ENCODE measurements at regions not wholly inside any gene's neighbourhood (a gene's known extent, or its start where the extent isn't known, plus 50 kb on each side); places are given as distances from the start of the nearest gene placed in this dataset.

GRCh38 chr9:95749493-95749892 is 126.0 kb upstream of the ERCC6L2 start:
- Histone ChIP-seq H3K4me1 (ENCODE audit: control insufficient read depth, insufficient read depth, low read length, poor library complexity, severe bottlenecking) (peaks cover 11% of the 10 kb centered on the region), H3K27ac (ENCODE audit: low read depth, low read length, severe bottlenecking) (no peak overlapping the region)
- WGBS, 2 experiments (ENCODE audit: insufficient coverage in 2 of 2) = 62 to 67% methylated on average over 8 of the region's 9 CpGs

GRCh38 chr9:95746408-95747180 is 128.9 kb upstream of the ERCC6L2 start:
- Histone ChIP-seq H3K9me3 (ENCODE audit: control insufficient read depth, low read length) (no peaks in the 10 kb centered on the region), H3K4me3 (ENCODE audit: extremely low read depth, insufficient read depth, low read length, poor library complexity, severe bottlenecking) (no peak overlapping the region), H3K36me3 (ENCODE audit: control insufficient read depth, insufficient read depth, low read length) (no peaks in the 10 kb centered on the region), H3K4me1 (ENCODE audit: control insufficient read depth, insufficient read depth, low read length, poor library complexity, severe bottlenecking) (no peaks in the 10 kb centered on the region), H3K27ac (ENCODE audit: low read depth, low read length, severe bottlenecking) (no peak overlapping the region)
- WGBS, 2 experiments (ENCODE audit: insufficient coverage in 2 of 2) = 86 to 95% methylated on average over 3 of the region's 4 CpGs

More at GRCh38 chr9:95749493-95749892, 126.0 kb upstream of the ERCC6L2 start:
- H3K36me3 ChIP-seq (ENCODE audit: control insufficient read depth, insufficient read depth, low read length) = no peaks in the 10 kb centered on the region
- H3K9me3 ChIP-seq (ENCODE audit: control insufficient read depth, low read length) = no peaks in the 10 kb centered on the region
- H3K4me3 ChIP-seq (ENCODE audit: extremely low read depth, insufficient read depth, low read length, poor library complexity, severe bottlenecking) = no peak overlapping the region

- no peaks in the 10 kb centered on the region for H3K36me3 ChIP-seq (ENCODE audit: control insufficient read depth, insufficient read depth, low read length)
- no peaks in the 10 kb centered on the region for H3K4me1 ChIP-seq (ENCODE audit: control insufficient read depth, insufficient read depth, low read length, poor library complexity, severe bottlenecking)
- H3K27ac ChIP-seq (ENCODE audit: low read depth, low read length, severe bottlenecking) = no peak overlapping the region
- H3K9me3 ChIP-seq (ENCODE audit: control insufficient read depth, low read length) = no peaks in the 10 kb centered on the region
- WGBS, 2 experiments (ENCODE audit: insufficient coverage in 2 of 2) = 57 to 64% methylated on average over 5 of the region's 6 CpGs
- no peak overlapping the region for H3K4me3 ChIP-seq (ENCODE audit: extremely low read depth, insufficient read depth, low read length, poor library complexity, severe bottlenecking)
Measured at GRCh38 chr9:95742821-95743220, 132.7 kb upstream of the ERCC6L2 start.

GRCh38 chr9:95741631-95742030 is 133.9 kb upstream of the ERCC6L2 start:
- Histone ChIP-seq H3K27ac (ENCODE audit: low read depth, low read length, severe bottlenecking) (no peak overlapping the region), H3K4me3 (ENCODE audit: extremely low read depth, insufficient read depth, low read length, poor library complexity, severe bottlenecking) (no peak overlapping the region), H3K36me3 (ENCODE audit: control insufficient read depth, insufficient read depth, low read length) (no peaks in the 10 kb centered on the region), H3K9me3 (ENCODE audit: control insufficient read depth, low read length) (no peaks in the 10 kb centered on the region), H3K4me1 (ENCODE audit: control insufficient read depth, insufficient read depth, low read length, poor library complexity, severe bottlenecking) (no peaks in the 10 kb centered on the region)
- 50% methylated on average over 1 of the region's 2 CpGs; no CpG with 5 or more reads in 1 of the 2 experiments for WGBS, 2 experiments (ENCODE audit: insufficient coverage in 2 of 2)

- Histone ChIP-seq H3K4me1 (ENCODE audit: control insufficient read depth, insufficient read depth, low read length, poor library complexity, severe bottlenecking) (no peaks in the 10 kb centered on the region), H3K27ac (ENCODE audit: low read depth, low read length, severe bottlenecking) (no peak overlapping the region), H3K4me3 (ENCODE audit: extremely low read depth, insufficient read depth, low read length, poor library complexity, severe bottlenecking) (no peak overlapping the region), H3K36me3 (ENCODE audit: control insufficient read depth, insufficient read depth, low read length) (no peaks in the 10 kb centered on the region), H3K9me3 (ENCODE audit: control insufficient read depth, low read length) (no peaks in the 10 kb centered on the region)
- 90 to 92% methylated on average over 6 to 7 of the region's 11 CpGs for WGBS, 2 experiments (ENCODE audit: insufficient coverage in 2 of 2)
Measured at GRCh38 chr9:95740217-95741004, 135.1 kb upstream of the ERCC6L2 start.

GRCh38 chr9:95738438-95738837 is 137.1 kb upstream of the ERCC6L2 start:
- Histone ChIP-seq H3K36me3 (ENCODE audit: control insufficient read depth, insufficient read depth, low read length) (no peaks in the 10 kb centered on the region), H3K4me1 (ENCODE audit: control insufficient read depth, insufficient read depth, low read length, poor library complexity, severe bottlenecking) (peaks cover 4% of the 10 kb centered on the region), H3K9me3 (ENCODE audit: control insufficient read depth, low read length) (no peaks in the 10 kb centered on the region), H3K4me3 (ENCODE audit: extremely low read depth, insufficient read depth, low read length, poor library complexity, severe bottlenecking) (no peak overlapping the region), H3K27ac (ENCODE audit: low read depth, low read length, severe bottlenecking) (no peak overlapping the region)
- WGBS, 2 experiments (ENCODE audit: insufficient coverage in 2 of 2) = 95 to 99% methylated on average over 5 to 8 of the region's 10 CpGs

- Histone ChIP-seq H3K4me1 (ENCODE audit: control insufficient read depth, insufficient read depth, low read length, poor library complexity, severe bottlenecking) (peaks cover 9% of the 10 kb centered on the region), H3K9me3 (ENCODE audit: control insufficient read depth, low read length) (no peaks in the 10 kb centered on the region), H3K27ac (ENCODE audit: low read depth, low read length, severe bottlenecking) (no peak overlapping the region), H3K36me3 (ENCODE audit: control insufficient read depth, insufficient read depth, low read length) (no peaks in the 10 kb centered on the region), H3K4me3 (ENCODE audit: extremely low read depth, insufficient read depth, low read length, poor library complexity, severe bottlenecking) (no peak overlapping the region)
- WGBS, 2 experiments (ENCODE audit: insufficient coverage in 2 of 2) = 81 to 83% methylated on average over 11 to 15 of the region's 15 CpGs
Measured at GRCh38 chr9:95736891-95737522, 138.5 kb upstream of the ERCC6L2 start.

- Histone ChIP-seq H3K36me3 (ENCODE audit: control insufficient read depth, insufficient read depth, low read length) (no peaks in the 10 kb centered on the region), H3K9me3 (ENCODE audit: control insufficient read depth, low read length) (no peaks in the 10 kb centered on the region), H3K4me1 (ENCODE audit: control insufficient read depth, insufficient read depth, low read length, poor library complexity, severe bottlenecking) (peaks cover 9% of the 10 kb centered on the region), H3K4me3 (ENCODE audit: extremely low read depth, insufficient read depth, low read length, poor library complexity, severe bottlenecking) (no peak overlapping the region), H3K27ac (ENCODE audit: low read depth, low read length, severe bottlenecking) (no peak overlapping the region)
- 46 to 80% methylated on average over 2 of the region's 5 CpGs for WGBS, 2 experiments (ENCODE audit: insufficient coverage in 2 of 2)
Measured at GRCh38 chr9:95736370-95736769, 139.1 kb upstream of the ERCC6L2 start.

- no peak overlapping the region for H3K4me3 ChIP-seq (ENCODE audit: extremely low read depth, insufficient read depth, low read length, poor library complexity, severe bottlenecking)
- H3K4me1 ChIP-seq (ENCODE audit: control insufficient read depth, insufficient read depth, low read length, poor library complexity, severe bottlenecking) = peaks cover 9% of the 10 kb centered on the region
- no peak overlapping the region for H3K27ac ChIP-seq (ENCODE audit: low read depth, low read length, severe bottlenecking)
- H3K9me3 ChIP-seq (ENCODE audit: control insufficient read depth, low read length) = no peaks in the 10 kb centered on the region
- 100% methylated on average over 1 of the region's 1 CpG; no CpG with 5 or more reads in 1 of the 2 experiments for WGBS, 2 experiments (ENCODE audit: insufficient coverage in 2 of 2)
- H3K36me3 ChIP-seq (ENCODE audit: control insufficient read depth, insufficient read depth, low read length) = no peaks in the 10 kb centered on the region
Measured at GRCh38 chr9:95735701-95736100, 139.8 kb upstream of the ERCC6L2 start.

- Histone ChIP-seq H3K36me3 (ENCODE audit: control insufficient read depth, insufficient read depth, low read length) (no peaks in the 10 kb centered on the region), H3K4me3 (ENCODE audit: extremely low read depth, insufficient read depth, low read length, poor library complexity, severe bottlenecking) (no peak overlapping the region)
- WGBS, 2 experiments (ENCODE audit: insufficient coverage in 2 of 2) = 82 to 83% methylated on average over 7 to 9 of the region's 12 CpGs
Measured at GRCh38 chr9:95733741-95734666, 141.5 kb upstream of the ERCC6L2 start.

More at GRCh38 chr9:95733741-95734666, 141.5 kb upstream of the ERCC6L2 start:
- no peak overlapping the region for H3K27ac ChIP-seq (ENCODE audit: low read depth, low read length, severe bottlenecking)
- peaks cover 9% of the 10 kb centered on the region for H3K4me1 ChIP-seq (ENCODE audit: control insufficient read depth, insufficient read depth, low read length, poor library complexity, severe bottlenecking)
- H3K9me3 ChIP-seq (ENCODE audit: control insufficient read depth, low read length) = no peaks in the 10 kb centered on the region
